CD4-positive, alpha-beta T cell treated with Interleukin-6 at 100 ng/mL for 8 hours (primary cell): ENCODE measurements at regions not wholly inside any gene's neighbourhood (a gene's known extent, or its start where the extent isn't known, plus 50 kb on each side); places are given as distances from the start of the nearest gene placed in this dataset.

ENCODE experiments used
- DNase-seq: peaks from one replicate; pipeline ENCODE4 v3.0.0-alpha.2; 2020; ENCODE audit warnings: mixed read lengths, low spot score

- no peak for DNase-seq
Observed at GRCh38 chr10:131753336-131753735, 147.5 kb upstream of the PPP2R2D start.

- no peak for DNase-seq
Observed at GRCh38 chr10:131755200-131755599, 145.6 kb upstream of the PPP2R2D start.

GRCh38 chr10:131757285-131758058, 143.3 kb upstream of the PPP2R2D start:
- no peak for DNase-seq

GRCh38 chr10:131758062-131758938, 142.5 kb upstream of the PPP2R2D start:
- no peak for DNase-seq

- DNase-seq = no peak
Observed at GRCh38 chr10:131758939-131759301, 141.9 kb upstream of the PPP2R2D start.

GRCh38 chr10:131759347-131759746, 141.5 kb upstream of the PPP2R2D start:
- DNase-seq = no peak

- no peak for DNase-seq
Observed at GRCh38 chr10:131760416-131761166, 140.2 kb upstream of the PPP2R2D start.

- DNase-seq = no peak
Observed at GRCh38 chr10:131762789-131763696, 137.8 kb upstream of the PPP2R2D start.

- DNase-seq = no peak
Observed at GRCh38 chr10:131764929-131765328, 135.9 kb upstream of the PPP2R2D start.

- DNase-seq = no peak
Observed at GRCh38 chr10:131766096-131766495, 134.7 kb upstream of the PPP2R2D start.

- no peak for DNase-seq
Observed at GRCh38 chr10:131767716-131768115, 133.1 kb upstream of the PPP2R2D start.

- no peak for DNase-seq
Observed at GRCh38 chr10:131769571-131770410, 131.0 kb upstream of the PPP2R2D start.

GRCh38 chr10:131770946-131771633, 129.7 kb upstream of the PPP2R2D start:
- no peak for DNase-seq

- DNase-seq = no peak
Observed at GRCh38 chr10:131771634-131772358, 129.0 kb upstream of the PPP2R2D start.

GRCh38 chr10:131772441-131772840, 128.4 kb upstream of the PPP2R2D start:
- no peak for DNase-seq

GRCh38 chr10:131773370-131774343, 127.2 kb upstream of the PPP2R2D start:
- no peak for DNase-seq

- no peak for DNase-seq
Observed at GRCh38 chr10:131774681-131775085, 126.1 kb upstream of the PPP2R2D start.

GRCh38 chr10:131775433-131775832, 125.4 kb upstream of the PPP2R2D start:
- DNase-seq = no peak
